ENCODE measurements at regions not wholly inside any gene's neighbourhood (a gene's known extent, or its start where the extent isn't known, plus 50 kb on each side); places are given as distances from the start of the nearest gene placed in this dataset.

DNA sequence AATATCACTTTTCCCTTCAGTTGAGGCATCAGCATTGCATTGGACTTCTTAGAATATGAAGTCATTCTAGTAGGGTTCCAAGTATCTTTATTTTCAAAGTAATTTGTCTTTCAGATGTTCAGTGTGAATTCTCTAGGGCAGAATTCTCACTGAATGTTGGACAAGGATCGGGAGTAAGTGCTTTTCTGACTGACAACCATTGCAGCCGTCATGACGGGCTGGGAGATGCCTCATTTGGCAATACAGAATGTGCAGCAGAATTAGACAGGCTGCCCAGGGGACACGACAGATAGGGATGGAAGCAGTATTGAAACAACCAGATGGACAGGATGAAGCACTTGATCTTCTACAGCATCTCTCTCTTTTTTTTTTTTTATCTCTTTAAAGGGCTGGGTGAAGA, 129.0 kb downstream of the ICE1 start:
- no peak overlapping the region for H2BK5ac ChIP-seq (ENCODE audit: insufficient read length, low read length)
- H4K91ac ChIP-seq (ENCODE audit: insufficient read length, low read depth, low read length): no peak overlapping the region
- H3K9me3 ChIP-seq (ENCODE audit: control insufficient read depth, low read depth, low read length): no peaks in the 10 kb centered on the region
- H3K79me1 ChIP-seq (ENCODE audit: insufficient read depth, low read depth, low read length, poor library complexity, severe bottlenecking): no peaks in the 10 kb centered on the region
- H3K9ac ChIP-seq (ENCODE audit: extremely low read depth, insufficient read length, low read length): no peak overlapping the region
- no peak overlapping the region for H3K14ac ChIP-seq (ENCODE audit: insufficient read depth, low read length)
- H4K5ac ChIP-seq (ENCODE audit: insufficient read length, low read depth, low read length): no peak overlapping the region
- H3K27ac Mint-ChIP-seq: no peak overlapping the region
- no peak overlapping the region for H4K8ac ChIP-seq (replicated peaks; ENCODE audit: insufficient read length, low read depth, low read length)
- H2BK120ac ChIP-seq (ENCODE audit: low read depth, low read length, poor library complexity, severe bottlenecking): no peak overlapping the region
- no peak overlapping the region for H3K4ac ChIP-seq (ENCODE audit: low read depth, low read length)
- no peaks in the 10 kb centered on the region; the same call in 1 of the 2 replicates for H3K27me3 Mint-ChIP-seq (ENCODE audit: low read depth)
- no peak overlapping the region for H2BK15ac ChIP-seq (ENCODE audit: low read depth, low read length)
- H3K79me2 ChIP-seq (ENCODE audit: insufficient read depth, low read length): no peaks in the 10 kb centered on the region
- no peak overlapping the region for H3K18ac ChIP-seq (ENCODE audit: insufficient read length, low read depth, low read length)
- no peak overlapping the region for H2BK20ac ChIP-seq (ENCODE audit: low read depth, low read length, poor library complexity, severe bottlenecking)
- H3K4me2 ChIP-seq (ENCODE audit: insufficient read depth, insufficient read length, low read length): no peak overlapping the region
- no peaks in the 10 kb centered on the region for H3K4me1 ChIP-seq (ENCODE audit: insufficient read depth, low read length)
- no peak overlapping the region for H2AFZ ChIP-seq (ENCODE audit: low read length)
- TF ChIP-seq, protein P1, sequence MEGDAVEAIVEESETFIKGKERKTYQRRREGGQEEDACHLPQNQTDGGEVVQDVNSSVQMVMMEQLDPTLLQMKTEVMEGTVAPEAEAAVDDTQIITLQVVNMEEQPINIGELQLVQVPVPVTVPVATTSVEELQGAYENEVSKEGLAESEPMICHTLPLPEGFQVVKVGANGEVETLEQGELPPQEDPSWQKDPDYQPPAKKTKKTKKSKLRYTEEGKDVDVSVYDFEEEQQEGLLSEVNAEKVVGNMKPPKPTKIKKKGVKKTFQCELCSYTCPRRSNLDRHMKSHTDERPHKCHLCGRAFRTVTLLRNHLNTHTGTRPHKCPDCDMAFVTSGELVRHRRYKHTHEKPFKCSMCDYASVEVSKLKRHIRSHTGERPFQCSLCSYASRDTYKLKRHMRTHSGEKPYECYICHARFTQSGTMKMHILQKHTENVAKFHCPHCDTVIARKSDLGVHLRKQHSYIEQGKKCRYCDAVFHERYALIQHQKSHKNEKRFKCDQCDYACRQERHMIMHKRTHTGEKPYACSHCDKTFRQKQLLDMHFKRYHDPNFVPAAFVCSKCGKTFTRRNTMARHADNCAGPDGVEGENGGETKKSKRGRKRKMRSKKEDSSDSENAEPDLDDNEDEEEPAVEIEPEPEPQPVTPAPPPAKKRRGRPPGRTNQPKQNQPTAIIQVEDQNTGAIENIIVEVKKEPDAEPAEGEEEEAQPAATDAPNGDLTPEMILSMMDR (conservative IDR thresholded peaks at IDR 0.05): no peak
- no peaks in the 10 kb centered on the region for H3K4me1 Mint-ChIP-seq
- H3K56ac ChIP-seq (ENCODE audit: insufficient read length, low read depth, low read length): no peak overlapping the region
- H2BK12ac ChIP-seq (ENCODE audit: insufficient read length, low read depth, low read length): no peak overlapping the region
- H2AK5ac ChIP-seq (ENCODE audit: insufficient read length, low read length): no peak overlapping the region
- H3K36me3 Mint-ChIP-seq (ENCODE audit: insufficient read depth in 1 of 3, low read depth in 3 of 3): peaks cover 10 to 23% (median 15%) of the 10 kb centered on the region in 3 experiments
- WGBS (ENCODE audit: extremely low coverage, insufficient read length, low lambda C conversion rate): no CpG with 5 or more reads among the region's 4 CpGs
- no peaks in the 10 kb centered on the region for H3K27me3 ChIP-seq (ENCODE audit: insufficient read depth, low read length)
- no peaks in the 10 kb centered on the region for H3K23me2 ChIP-seq (ENCODE audit: insufficient read length, low read depth, low read length, poor library complexity, severe bottlenecking)
- H4K20me1 ChIP-seq (ENCODE audit: control insufficient read depth, insufficient read depth, insufficient read length): no peaks in the 10 kb centered on the region
- H3K4me3 Mint-ChIP-seq: no peak overlapping the region
- peaks cover 18 to 29% of the 10 kb centered on the region in 2 experiments for H3K9me3 Mint-ChIP-seq
- H3T11ph ChIP-seq (ENCODE audit: low read length): no peak overlapping the region
- no peak for DNase-seq
- no peak overlapping the region for H3K27ac ChIP-seq (ENCODE audit: insufficient read length, low read depth, low read length)
- H3K23ac ChIP-seq (ENCODE audit: insufficient read length, low read depth, low read length): no peak overlapping the region
